Right renal pelvis (tissue), 4 donors: ENCODE measurements at regions not wholly inside any gene's neighbourhood (a gene's known extent, or its start where the extent isn't known, plus 50 kb on each side); places are given as distances from the start of the nearest gene placed in this dataset.

Experiments
- DNase-seq, 4 donors: peaks; one replicate each; pipeline ENCODE4 v3.0.0-alpha.2; 2013; ENCODE audit warnings: low read depth in 4 of 4, low spot score in 3 of 4, missing footprints in 1 of 4

- no peak for DNase-seq
Measured at GRCh38 chr17:77453613-77454241, 313.0 kb downstream of the SEC14L1 start.

- DNase-seq = no peak
Measured at GRCh38 chr17:77454242-77455095, 313.7 kb downstream of the SEC14L1 start.

GRCh38 chr17:77455111-77455890 lies 314.5 kb downstream of the SEC14L1 start:
- DNase-seq = no peak

- no peak for DNase-seq
Measured at GRCh38 chr17:77455891-77456260, 315.1 kb downstream of the SEC14L1 start.

GRCh38 chr17:77456271-77456950 lies 315.6 kb downstream of the SEC14L1 start:
- DNase-seq = no peak

- DNase-seq = no peak
Measured at GRCh38 chr17:77456951-77457548, 316.3 kb downstream of the SEC14L1 start.

GRCh38 chr17:77457572-77458201 lies 316.9 kb downstream of the SEC14L1 start:
- DNase-seq = no peak

- DNase-seq = no peak
Measured at GRCh38 chr17:77458202-77459017, 317.6 kb downstream of the SEC14L1 start.

GRCh38 chr17:77459018-77459755 lies 318.4 kb downstream of the SEC14L1 start:
- DNase-seq = no peak

- no peak for DNase-seq
Measured at GRCh38 chr17:77460514-77461046, 319.8 kb downstream of the SEC14L1 start.

GRCh38 chr17:77461277-77462057 lies 320.7 kb downstream of the SEC14L1 start:
- no peak for DNase-seq

GRCh38 chr17:77462090-77462489 lies 321.3 kb downstream of the SEC14L1 start:
- no peak for DNase-seq

- DNase-seq = no peak
Measured at GRCh38 chr17:77462553-77463497, 322.1 kb downstream of the SEC14L1 start.

GRCh38 chr17:77464988-77465357 lies 324.2 kb downstream of the SEC14L1 start:
- no peak for DNase-seq

GRCh38 chr17:77465358-77466041 lies 324.7 kb downstream of the SEC14L1 start:
- DNase-seq = no peak

GRCh38 chr17:77466140-77466539 lies 325.4 kb downstream of the SEC14L1 start:
- no peak for DNase-seq
